ENCODE measurements at regions not wholly inside any gene's neighbourhood (a gene's known extent, or its start where the extent isn't known, plus 50 kb on each side); places are given as distances from the start of the nearest gene placed in this dataset.
A peak's percentile ranks its signal among the peaks of the same experiment; 100 is the strongest.

- BruUV-seq (replicated peaks): no TSS peak
- H3K27ac Mint-ChIP-seq (ENCODE audit: low read depth, unreplicated experiment): no peak overlapping the region
- ChIA-PET POLR2A (interaction anchor here (0.6 to 1.0 kb wide), 2 partner anchors 10 to 268 kb away, joined by 3 to 4 read pairs; no protein-coding TSS in a partner anchor), CTCF (interaction anchor here (1.2 to 1.4 kb wide), 2 partner anchors 12 to 13 kb away, joined by 3 to 4 read pairs; no protein-coding TSS in a partner anchor)
- H3K36me3 Mint-ChIP-seq (ENCODE audit: insufficient read depth, unreplicated experiment): no peaks in the 10 kb centered on the region
- H3K4me1 Mint-ChIP-seq (ENCODE audit: insufficient read depth, unreplicated experiment): peaks cover 7% of the 10 kb centered on the region
- no peak for TF ChIP-seq CTCF (IDR thresholded peaks at IDR 0.05; ENCODE audit: unreplicated experiment)
- intact Hi-C loops (cut with micrococcal nuclease): no loop called here
- no peaks in the 10 kb centered on the region for H3K9me3 Mint-ChIP-seq (ENCODE audit: unreplicated experiment)
- H3K4me3 Mint-ChIP-seq (ENCODE audit: unreplicated experiment): no peak overlapping the region
- no peaks in the 10 kb centered on the region for H3K27me3 Mint-ChIP-seq (ENCODE audit: insufficient read depth, unreplicated experiment)
- no peak for DNase-seq (ENCODE audit: unreplicated experiment)
Measured at GRCh38 chr15:63434576-63435186, 53.0 kb upstream of the CA12 start.

DNA sequence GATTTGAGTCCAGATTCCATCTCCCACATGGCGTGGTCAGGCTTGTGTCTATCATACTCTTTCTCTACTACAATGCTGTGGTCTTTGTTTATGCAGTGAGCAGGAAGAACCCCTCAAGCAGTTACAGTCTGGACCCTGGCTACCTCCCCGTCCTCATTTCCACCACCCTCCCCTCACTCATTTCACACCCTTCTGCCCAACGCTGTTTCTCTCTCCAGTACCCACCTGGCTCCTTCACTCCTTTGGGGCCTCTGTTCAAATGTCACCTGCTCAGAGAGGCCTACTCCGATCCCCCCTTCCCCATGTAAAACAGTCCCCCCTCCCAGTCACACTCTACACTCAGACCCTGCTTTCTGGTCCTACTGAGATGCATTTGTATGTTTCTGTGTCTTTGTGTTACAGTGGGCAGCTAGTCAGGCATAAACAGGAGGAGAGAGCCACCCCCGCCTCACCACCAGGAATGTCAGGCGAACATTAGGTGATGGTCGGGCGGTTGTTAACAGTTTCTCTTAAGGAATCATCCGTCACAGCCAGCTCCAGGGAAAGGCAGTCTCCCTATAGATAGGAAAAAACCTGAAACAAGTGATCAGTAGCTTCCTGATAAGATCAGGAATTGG is 53.7 kb upstream of the CA12 start:
- Mint-ChIP-seq H3K4me1 (ENCODE audit: insufficient read depth, unreplicated experiment) (peaks cover 7% of the 10 kb centered on the region), H3K27me3 (ENCODE audit: insufficient read depth, unreplicated experiment) (no peaks in the 10 kb centered on the region), H3K9me3 (ENCODE audit: unreplicated experiment) (no peaks in the 10 kb centered on the region), H3K27ac (ENCODE audit: low read depth, unreplicated experiment) (no peak overlapping the region), H3K4me3 (ENCODE audit: unreplicated experiment) (no peak overlapping the region), H3K36me3 (ENCODE audit: insufficient read depth, unreplicated experiment) (no peaks in the 10 kb centered on the region)
- TF ChIP-seq CTCF (IDR thresholded peaks at IDR 0.05; ENCODE audit: unreplicated experiment): no peak
- POLR2A ChIA-PET: interaction anchor here (0.9 to 1.0 kb wide), 2 partner anchors 9 to 49 kb away, joined by 3 to 4 read pairs; no protein-coding TSS in a partner anchor
- intact Hi-C loops (cut with micrococcal nuclease): no loop called here
- no TSS peak for BruUV-seq (replicated peaks)
- no peak for DNase-seq (ENCODE audit: unreplicated experiment)
- CTCF ChIA-PET: interaction anchor here (0.5 to 1.4 kb wide), 3 partner anchors 12 to 121 kb away, joined by 3 to 4 read pairs (median 3); no protein-coding TSS in a partner anchor

GRCh38 chr15:63436341-63436740 is 54.7 kb upstream of the CA12 start:
- Mint-ChIP-seq H3K4me3 (ENCODE audit: unreplicated experiment) (no peak overlapping the region), H3K27ac (ENCODE audit: low read depth, unreplicated experiment) (no peak overlapping the region), H3K36me3 (ENCODE audit: insufficient read depth, unreplicated experiment) (no peaks in the 10 kb centered on the region), H3K9me3 (ENCODE audit: unreplicated experiment) (no peaks in the 10 kb centered on the region), H3K27me3 (ENCODE audit: insufficient read depth, unreplicated experiment) (no peaks in the 10 kb centered on the region), H3K4me1 (ENCODE audit: insufficient read depth, unreplicated experiment) (peaks cover 7% of the 10 kb centered on the region)
- ChIA-PET POLR2A (interaction anchor here (0.9 to 1.6 kb wide), 2 partner anchors 13 to 48 kb away, joined by 3 to 6 read pairs; no protein-coding TSS in a partner anchor), CTCF (interaction anchor here (0.6 to 1.2 kb wide), 2 partner anchors 10 to 100 kb away, joined by 3 read pairs; no protein-coding TSS in a partner anchor)
- DNase-seq (ENCODE audit: unreplicated experiment): no peak
- intact Hi-C loops (cut with micrococcal nuclease): no loop called here
- no peak for TF ChIP-seq CTCF (IDR thresholded peaks at IDR 0.05; ENCODE audit: unreplicated experiment)
- no TSS peak for BruUV-seq (replicated peaks)

DNA sequence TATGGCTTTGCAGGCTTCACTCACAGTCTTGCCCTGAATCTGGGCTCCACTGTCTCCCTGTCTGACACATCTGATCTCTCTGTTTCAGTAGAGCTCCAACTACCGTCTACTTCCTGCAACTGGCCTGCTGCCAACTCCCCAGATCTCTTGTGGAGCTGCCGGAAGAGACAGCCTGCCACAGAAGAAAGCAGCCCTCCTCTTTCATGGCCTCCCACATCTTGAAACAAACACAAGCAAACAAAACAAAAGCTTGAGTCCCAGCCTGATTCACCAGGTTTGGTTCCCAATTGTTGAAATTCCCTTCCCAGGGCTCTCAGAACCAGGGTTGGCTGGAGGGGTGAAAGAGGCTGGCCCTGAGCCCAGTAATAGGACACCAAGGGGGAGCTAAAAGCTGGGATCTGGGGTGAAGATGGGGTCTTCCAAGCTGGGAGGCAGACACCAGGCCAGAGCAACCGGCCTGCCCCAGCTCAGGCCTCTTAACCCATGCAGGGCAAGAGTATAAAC is 55.3 kb upstream of the CA12 start:
- peaks cover 7% of the 10 kb centered on the region for H3K4me1 Mint-ChIP-seq (ENCODE audit: insufficient read depth, unreplicated experiment)
- no peak overlapping the region for H3K4me3 Mint-ChIP-seq (ENCODE audit: unreplicated experiment)
- peak; percentile 66 for DNase-seq (ENCODE audit: unreplicated experiment)
- no peak for TF ChIP-seq CTCF (IDR thresholded peaks at IDR 0.05; ENCODE audit: unreplicated experiment)
- H3K27ac Mint-ChIP-seq (ENCODE audit: low read depth, unreplicated experiment): no peak overlapping the region
- POLR2A ChIA-PET: interaction anchor here (1.6 kb wide), 1 partner anchor 12 kb away, joined by 6 read pairs; no protein-coding TSS in a partner anchor
- no peaks in the 10 kb centered on the region for H3K27me3 Mint-ChIP-seq (ENCODE audit: insufficient read depth, unreplicated experiment)
- H3K36me3 Mint-ChIP-seq (ENCODE audit: insufficient read depth, unreplicated experiment): no peaks in the 10 kb centered on the region
- no TSS peak for BruUV-seq (replicated peaks)
- CTCF ChIA-PET: interaction anchor here (0.6 to 2.1 kb wide), 6 partner anchors 9 to 66 kb away, joined by 3 to 9 read pairs (median 3); no protein-coding TSS in a partner anchor
- H3K9me3 Mint-ChIP-seq (ENCODE audit: unreplicated experiment): no peaks in the 10 kb centered on the region
- intact Hi-C loops (cut with micrococcal nuclease): no loop called here

Data from MCF 10A (cell line).